K562 (cell line): ENCODE measurements at regions not wholly inside any gene's neighbourhood (a gene's known extent, or its start where the extent isn't known, plus 50 kb on each side); places are given as distances from the start of the nearest gene placed in this dataset.

ENCODE experiments used
- ADNP ChIP-seq: fragments of 200-800 bp; sonication (Bioruptor generic); IDR thresholded peaks from 2 replicates; pipeline ENCODE4 v1.6.1; 2016; ENCODE audit warnings: missing genetic modification characterization, missing compliant biosample characterization
- CREM ChIP-seq: IDR thresholded peaks from 2 replicates; pipeline ENCODE4 v1.6.1; 2014; ENCODE audit warnings: antibody characterized with exemption, low read depth
- GATAD2A ChIP-seq: fragments of 450-650 bp; IDR thresholded peaks from 2 replicates; pipeline ENCODE4 v1.6.1; 2017
- MAFK ChIP-seq: IDR thresholded peaks from 2 replicates; pipeline ENCODE4 v1.6.1; 2011; ENCODE audit warnings: low read length, improper control_type of control experiment
- MAZ ChIP-seq, 2 experiments: fragments of 450-650 bp in 1 of 2; sonication (generic) in 1 of 2; formaldehyde crosslinking; IDR thresholded peaks in 1 of 2; conservative IDR thresholded peaks in 1 of 2; 2 replicates each; pipeline versions ENCODE4 v1.4.0 to v1.5.0; 2020; ENCODE audit warnings: mild to moderate bottlenecking in 1 of 2, missing genetic modification reagents in 1 of 2
- NFYB ChIP-seq: IDR thresholded peaks from 2 replicates; pipeline ENCODE4 v1.6.1; 2011; ENCODE audit warnings: mild to moderate bottlenecking, moderate library complexity; ENCODE audit not compliant: insufficient read length; ENCODE audit errors: extremely low read depth
- SMAD4 ChIP-seq: fragments of 250-450 bp; sonication (Bioruptor Pico); conservative IDR thresholded peaks from 2 replicates; pipeline ENCODE4 v1.8.0; 2021; ENCODE audit warnings: inconsistent platforms, mild to moderate bottlenecking, moderate library complexity
- SP1 ChIP-seq: sonication (generic); formaldehyde crosslinking; IDR thresholded peaks from 2 replicates; pipeline ENCODE4 v1.8.1; 2022; ENCODE audit warnings: mild to moderate bottlenecking, missing genetic modification reagents
- ZEB2 ChIP-seq: fragments of 450-650 bp; IDR thresholded peaks from 2 replicates; pipeline ENCODE4 v1.6.1; 2016
- TF ChIP-seq, protein P1 (sequence below), 2 experiments: fragments of 450-650 bp in 1 of 2; sonication (generic) in 1 of 2; formaldehyde crosslinking; conservative IDR thresholded peaks; 2 replicates each; pipeline versions ENCODE4 v1.4.0 to v1.8.1; 2020 to 2022; ENCODE audit warnings: mild to moderate bottlenecking in 1 of 2, missing genetic modification reagents in 1 of 2
- TF ChIP-seq, protein P2 (sequence below): fragments of 250-450 bp; sonication (Bioruptor Pico); IDR thresholded peaks from 2 replicates; pipeline ENCODE4 v1.5.0; 2021; ENCODE audit warnings: mild to moderate bottlenecking, borderline replicate concordance

DNA sequence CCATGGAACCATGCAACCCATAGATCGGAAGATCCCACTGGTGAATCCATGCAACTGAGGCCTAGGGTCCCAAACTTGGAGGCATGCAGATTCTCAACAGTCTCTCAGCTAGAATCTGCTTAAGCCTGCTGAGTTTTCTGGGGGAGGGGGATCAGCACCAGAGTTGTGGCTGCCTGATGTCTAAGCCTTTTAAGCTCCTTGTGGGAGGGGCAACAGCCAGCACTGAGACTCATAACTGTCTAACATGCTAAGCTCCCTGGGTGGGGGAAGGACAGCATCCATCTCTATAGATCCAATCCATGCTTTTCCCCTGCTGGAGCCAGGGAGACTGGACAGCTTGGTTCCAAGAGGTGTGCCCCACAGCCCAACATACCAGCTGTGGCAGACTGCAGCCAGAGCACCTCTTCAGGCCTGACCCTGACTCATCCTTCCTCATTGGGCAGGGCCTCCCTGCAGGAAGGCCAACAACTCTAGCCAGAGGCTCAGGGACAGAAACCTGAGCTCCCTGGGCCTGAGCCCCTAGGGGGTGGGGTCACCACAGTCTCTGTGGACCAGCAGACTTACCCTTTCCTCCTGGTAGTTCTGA lies 300.1 kb upstream of the SLC7A11 start:
- TF ChIP-seq CREM (no peak), ZEB2 (no peak), SMAD4 (no peak), ADNP (tag) (no peak), NFYB (no peak), GATAD2A (no peak), MAZ (CRISPR knock-in tag; conservative IDR thresholded peaks at IDR 0.05 in 1 of 2, IDR thresholded peaks at IDR 0.05 in 1 of 2) (no peak), SP1 (CRISPR knock-in tag) (no peak), MAFK (no peak)
- TF ChIP-seq, protein P1, sequence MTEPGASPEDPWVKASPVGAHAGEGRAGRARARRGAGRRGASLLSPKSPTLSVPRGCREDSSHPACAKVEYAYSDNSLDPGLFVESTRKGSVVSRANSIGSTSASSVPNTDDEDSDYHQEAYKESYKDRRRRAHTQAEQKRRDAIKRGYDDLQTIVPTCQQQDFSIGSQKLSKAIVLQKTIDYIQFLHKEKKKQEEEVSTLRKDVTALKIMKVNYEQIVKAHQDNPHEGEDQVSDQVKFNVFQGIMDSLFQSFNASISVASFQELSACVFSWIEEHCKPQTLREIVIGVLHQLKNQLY (CRISPR knock-in tag; conservative IDR thresholded peaks at IDR 0.05), result no peak
- TF ChIP-seq, protein P2, sequence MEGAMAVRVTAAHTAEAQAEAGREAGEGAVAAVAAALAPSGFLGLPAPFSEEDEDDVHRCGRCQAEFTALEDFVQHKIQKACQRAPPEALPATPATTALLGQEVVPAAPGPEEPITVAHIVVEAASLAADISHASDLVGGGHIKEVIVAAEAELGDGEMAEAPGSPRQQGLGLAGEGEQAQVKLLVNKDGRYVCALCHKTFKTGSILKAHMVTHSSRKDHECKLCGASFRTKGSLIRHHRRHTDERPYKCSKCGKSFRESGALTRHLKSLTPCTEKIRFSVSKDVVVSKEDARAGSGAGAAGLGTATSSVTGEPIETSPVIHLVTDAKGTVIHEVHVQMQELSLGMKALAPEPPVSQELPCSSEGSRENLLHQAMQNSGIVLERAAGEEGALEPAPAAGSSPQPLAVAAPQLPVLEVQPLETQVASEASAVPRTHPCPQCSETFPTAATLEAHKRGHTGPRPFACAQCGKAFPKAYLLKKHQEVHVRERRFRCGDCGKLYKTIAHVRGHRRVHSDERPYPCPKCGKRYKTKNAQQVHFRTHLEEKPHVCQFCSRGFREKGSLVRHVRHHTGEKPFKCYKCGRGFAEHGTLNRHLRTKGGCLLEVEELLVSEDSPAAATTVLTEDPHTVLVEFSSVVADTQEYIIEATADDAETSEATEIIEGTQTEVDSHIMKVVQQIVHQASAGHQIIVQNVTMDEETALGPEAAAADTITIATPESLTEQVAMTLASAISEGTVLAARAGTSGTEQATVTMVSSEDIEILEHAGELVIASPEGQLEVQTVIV (CRISPR knock-in tag), result no peak
